ENCODE measurements at regions not wholly inside any gene's neighbourhood (a gene's known extent, or its start where the extent isn't known, plus 50 kb on each side); places are given as distances from the start of the nearest gene placed in this dataset.

DNA sequence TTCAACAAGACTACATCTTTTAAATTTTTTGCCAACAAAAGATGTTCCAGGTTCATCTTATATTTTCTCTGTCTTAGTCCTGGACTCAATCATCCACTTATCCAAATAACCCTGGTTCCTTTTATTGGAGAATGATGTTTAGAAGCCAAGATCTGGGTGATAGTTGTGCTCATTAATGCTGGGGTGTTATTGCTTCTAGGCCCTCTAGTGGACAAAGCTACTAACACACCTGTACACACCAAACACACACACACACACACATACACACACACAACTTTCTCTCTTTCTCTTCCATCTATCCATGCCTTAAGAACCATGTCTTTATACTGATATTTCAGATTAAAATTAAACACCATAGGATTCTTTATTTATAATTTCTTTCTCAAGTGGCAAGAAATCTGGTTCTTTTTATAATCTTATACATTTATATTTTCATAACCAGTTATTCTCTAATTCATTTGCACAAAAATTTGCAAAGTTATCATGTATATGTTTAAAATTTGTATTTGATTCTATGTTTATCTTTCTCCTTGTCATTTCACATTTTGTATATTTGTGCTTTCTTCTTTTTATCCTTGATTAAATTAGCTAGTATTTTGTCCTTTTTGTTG, 179.1 kb upstream of the SMIM23 start:
- no peak for DNase-seq

DNA sequence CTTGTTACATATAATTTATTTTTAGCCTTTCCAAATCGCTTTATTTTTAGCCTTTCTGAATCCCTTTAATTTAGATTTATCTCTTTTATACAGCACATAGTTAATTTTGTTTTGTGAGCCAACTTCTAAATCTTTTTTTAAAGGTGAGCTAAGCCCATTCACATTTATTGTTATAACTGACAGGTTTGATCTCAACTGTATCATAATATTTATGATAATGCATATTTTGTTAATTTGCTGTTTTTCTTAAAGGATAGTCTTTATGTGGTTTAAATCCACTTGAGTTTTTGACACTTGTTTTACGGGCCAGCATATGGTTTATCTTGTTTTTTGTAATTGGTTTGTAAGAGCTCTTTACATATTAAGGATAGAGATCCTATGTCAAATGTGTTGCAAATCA, 177.8 kb upstream of the SMIM23 start:
- no peak for DNase-seq

DNA sequence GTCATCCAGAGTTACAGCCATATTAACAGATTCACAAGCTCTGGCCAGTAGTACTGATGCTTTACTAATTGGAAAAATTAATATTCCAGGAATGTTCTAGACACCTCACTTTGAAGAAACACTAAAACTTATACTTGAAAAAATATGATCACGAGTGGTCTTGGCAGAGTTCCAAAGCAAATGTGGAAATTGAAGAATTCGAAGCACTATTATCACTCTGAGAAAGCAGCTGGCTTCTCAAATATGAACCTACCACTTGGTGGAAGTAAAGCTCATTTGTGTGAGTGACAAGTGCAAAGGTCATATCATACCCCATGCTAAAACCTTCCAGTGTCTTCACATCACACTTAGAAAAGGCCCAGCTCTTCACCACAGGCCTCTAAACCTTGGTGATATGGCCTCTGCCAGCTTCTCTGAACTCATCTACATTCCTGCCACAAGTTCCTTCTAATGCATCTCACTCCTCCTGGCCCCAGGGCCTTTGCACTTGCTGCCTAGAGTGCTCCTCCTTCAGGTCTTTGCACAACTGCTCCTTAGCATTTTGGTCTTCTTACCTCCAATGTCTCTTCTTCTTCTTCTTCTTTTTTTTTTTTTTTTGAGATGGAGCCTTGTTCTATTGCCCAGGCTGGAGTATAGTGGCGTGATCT, 175.7 kb upstream of the SMIM23 start:
- DNase-seq: no peak

DNA sequence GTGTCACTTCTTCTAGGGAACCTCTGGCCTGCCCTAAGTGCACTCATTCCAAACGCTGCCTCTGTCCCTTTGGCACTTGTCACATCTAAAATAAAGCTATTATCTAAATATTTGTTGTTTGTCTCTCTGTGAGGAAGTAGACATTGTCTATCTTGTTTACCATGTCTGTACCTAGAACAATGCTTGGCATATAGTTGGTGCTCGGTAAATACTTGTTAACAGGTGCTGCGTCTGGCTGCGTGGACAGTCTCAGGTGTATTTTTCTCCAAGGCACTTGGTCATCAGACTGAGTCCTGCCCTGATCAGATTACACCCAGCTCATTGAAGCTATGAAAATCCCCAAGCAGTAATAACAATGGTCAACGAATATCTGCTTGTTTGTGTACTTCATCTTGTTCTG, 174.9 kb upstream of the SMIM23 start:
- no peak for DNase-seq

DNA sequence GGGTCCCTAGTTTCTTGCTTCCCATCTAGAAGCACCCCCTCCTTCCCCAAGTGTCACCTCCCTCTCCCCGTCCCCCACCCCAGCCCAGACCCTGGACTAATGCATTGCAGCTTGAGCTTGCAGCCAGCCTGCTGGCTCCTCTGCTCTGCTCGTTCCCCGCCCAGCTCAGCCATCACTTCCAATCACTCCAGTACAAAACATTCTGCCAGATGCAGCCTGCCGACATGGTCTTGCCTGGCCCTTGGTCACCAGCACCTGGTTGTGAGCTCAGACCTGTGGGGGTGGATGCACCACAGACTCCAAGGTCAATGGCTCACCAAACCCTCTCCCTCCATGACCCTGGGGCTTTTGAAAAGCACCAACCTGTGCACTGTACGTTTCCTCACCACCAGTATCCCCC, 172.9 kb upstream of the SMIM23 start:
- DNase-seq: no peak

DNA sequence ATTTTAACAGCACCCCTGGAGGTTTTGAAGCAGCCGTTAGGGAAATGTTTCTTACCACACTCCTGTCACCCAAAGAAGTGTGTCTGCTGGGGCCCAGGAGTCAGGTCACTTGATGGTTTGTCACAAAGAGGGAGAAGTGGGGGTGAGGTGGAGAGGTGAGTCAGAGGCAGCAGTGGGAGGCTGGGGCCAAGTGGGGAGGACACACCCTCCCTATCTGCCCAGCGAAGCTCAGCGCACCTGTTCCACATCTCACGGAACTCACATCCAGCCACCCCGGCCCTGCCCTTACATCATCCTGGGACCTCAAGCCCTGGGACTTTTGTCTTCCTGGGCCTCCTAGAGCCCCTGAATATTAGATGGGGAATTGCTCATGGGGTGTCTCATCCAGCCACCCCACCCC, 171.1 kb upstream of the SMIM23 start:
- DNase-seq: no peak

DNA sequence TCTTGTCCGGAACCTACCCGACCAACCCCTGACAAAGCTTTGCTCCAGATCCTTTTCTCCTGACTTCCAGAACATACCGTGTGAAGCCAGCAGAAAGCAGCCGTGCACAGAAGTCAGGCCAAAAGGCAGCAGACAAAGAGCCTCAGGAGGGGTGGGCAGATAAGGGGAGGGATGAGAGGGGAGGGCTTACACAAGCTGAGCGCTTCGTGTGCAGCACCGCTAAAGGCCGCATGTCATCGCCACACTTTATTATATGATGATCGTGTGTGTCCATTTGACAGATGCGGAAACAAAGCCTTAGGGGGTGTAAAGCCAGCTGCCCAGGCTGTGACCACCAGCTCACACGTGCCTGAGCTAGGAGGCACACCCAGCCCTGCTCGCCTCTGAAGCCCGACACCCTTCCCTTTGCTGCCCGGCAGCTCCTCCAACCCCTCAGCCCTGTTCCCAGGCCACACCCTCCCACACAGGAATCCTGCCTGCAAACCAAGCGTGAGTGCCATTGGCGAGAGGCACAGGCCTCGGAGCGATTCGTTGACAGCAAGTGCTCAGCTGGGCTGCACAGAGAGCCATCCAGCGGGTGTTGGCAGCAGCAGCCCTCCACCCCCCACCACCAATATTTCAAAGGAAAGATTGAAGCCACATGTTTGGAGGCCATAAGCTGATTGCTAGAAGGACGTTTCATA, 170.5 kb upstream of the SMIM23 start:
- no peak for DNase-seq

DNA sequence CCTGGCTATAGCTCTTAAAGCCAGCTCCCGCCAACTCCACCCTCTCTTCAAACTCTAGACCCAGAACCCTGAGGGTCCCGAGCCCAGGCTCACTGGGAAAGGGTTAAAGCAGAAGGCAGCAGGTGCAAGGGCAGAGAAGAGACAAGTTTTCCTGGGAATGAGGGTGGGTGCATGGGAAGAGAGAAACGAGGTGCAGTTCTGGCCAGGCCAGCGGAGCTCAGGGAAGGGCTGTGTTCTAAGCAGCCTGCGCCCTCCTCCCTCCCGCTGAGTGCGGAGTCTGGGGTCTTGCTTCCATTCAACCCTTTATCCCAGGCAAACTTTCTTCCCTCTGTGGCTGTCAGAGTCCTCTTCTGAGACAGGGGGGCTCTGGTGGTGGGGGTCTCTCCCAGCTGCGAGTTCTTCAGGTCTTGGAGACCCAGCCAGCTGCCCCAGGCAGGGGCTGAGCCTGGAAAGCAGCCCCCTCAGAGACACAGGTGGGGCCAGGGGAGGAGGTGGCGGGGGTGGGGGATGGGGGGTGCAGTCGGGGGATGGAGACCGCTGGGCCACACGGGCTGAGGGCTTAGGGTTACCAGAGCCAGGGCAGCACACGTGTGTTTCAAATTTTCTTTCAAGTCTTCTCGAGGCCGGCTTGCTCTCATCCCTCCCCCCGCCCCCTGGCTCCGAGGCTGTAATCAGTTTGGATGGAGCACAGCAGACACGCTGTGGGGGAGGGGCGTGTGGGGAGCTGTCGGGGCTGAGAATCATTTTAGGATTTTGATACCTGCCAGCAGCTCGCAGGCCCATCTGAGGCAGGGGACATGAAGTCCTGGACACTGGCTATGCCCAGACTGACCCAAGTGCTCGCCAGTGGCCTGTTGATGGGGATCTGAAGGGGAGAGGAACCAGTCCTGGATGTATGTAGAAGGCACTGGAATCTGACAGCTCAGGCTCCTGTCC, 169.6 kb upstream of the SMIM23 start:
- no peak for DNase-seq

DNA sequence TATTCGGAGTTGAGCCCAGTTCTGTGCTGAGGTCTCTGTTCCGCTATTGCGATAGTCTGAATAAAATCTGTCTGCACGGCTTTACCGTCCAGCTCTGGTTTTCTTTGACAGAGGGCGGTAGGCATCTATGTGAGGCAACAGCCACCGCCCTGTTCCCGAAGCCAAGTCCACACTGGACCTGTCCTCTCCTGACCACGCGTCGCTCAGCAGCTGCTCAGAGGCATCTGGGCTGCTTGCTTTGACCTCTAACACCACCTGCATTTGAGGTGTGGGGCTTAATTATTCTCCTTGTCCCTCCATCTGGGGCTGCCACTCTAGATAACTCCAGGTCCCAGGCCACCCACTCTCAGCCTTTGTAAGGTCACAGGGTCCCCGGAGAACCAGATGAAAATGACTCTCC, 168.4 kb upstream of the SMIM23 start:
- no peak for DNase-seq

DNA sequence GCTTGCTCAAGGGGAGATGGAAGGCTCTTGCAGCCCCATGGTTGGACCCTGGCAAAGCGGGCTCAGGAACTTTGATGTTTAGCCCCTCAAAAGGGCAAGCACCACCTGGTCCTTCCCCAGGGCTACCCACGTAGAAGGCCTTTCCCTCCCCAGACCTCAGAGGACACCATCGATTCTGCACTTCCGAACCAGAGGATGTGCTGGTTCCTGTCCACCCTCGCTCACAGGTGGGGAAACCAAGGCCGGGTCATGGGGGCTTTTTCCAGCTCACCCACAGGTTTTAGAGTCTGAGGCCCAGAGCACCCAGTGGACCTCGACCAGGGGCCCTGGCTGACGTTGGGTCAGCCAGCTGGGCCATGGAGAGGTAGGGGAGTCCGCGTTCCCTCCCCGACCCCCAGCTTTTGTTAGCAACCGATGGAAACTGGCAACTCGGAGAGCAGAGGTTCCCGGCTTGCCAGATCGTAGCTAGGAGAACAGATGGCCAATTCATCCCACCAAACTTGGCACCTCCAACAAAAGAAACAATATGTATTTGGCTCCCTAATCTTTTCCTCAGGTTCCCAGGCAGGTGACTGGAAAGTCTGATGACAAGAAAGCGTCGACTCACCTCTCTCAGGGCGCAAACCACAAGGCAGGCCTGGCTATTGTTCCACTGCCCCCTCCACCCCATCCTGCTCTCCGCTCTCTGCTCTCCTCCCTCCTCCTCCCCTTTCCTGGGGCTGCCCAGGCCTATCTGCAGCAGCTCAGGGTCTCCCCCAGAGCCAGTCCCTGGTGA, 167.6 kb upstream of the SMIM23 start:
- no peak for DNase-seq

DNA sequence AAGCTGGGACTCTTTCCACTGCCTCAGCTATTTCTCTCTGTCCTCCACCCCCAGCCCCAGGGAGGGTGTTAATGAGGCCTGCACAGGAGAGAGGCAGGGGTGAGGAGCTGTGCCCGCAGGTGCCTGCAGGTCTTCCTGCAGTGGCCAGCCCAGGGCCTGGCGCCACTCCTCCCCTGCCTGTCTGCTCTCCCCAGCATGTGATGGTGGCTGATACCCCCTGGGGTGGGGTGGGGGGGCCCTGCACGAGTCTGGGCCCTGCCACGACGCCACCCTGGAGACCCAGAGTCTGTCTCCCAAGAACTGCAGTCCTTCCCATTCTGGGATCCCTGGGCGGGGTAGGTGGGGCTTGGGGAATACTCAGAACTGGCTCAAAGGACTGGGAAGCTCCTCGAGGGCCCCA, 166.4 kb upstream of the SMIM23 start:
- no peak for DNase-seq

DNA sequence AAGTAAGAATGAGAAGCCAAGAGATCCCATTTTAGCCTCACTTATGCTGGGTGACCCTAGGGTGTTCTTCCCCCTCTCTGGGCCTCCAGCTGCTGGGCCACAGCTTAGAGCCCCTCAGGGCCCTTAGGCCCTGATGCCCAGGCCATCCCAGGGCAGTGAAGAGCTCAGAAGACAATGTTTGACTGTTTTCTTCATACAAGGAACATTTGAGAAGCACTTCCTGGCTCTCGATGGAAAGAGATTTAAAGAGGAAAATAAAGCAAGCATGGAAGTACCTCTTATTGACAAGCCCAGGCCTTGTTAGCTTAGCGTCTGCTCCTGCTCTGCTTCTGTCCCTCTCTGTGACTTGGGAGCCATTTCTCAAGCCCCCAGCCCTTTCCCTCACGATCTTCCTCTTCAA, 165.9 kb upstream of the SMIM23 start:
- DNase-seq: no peak

DNA sequence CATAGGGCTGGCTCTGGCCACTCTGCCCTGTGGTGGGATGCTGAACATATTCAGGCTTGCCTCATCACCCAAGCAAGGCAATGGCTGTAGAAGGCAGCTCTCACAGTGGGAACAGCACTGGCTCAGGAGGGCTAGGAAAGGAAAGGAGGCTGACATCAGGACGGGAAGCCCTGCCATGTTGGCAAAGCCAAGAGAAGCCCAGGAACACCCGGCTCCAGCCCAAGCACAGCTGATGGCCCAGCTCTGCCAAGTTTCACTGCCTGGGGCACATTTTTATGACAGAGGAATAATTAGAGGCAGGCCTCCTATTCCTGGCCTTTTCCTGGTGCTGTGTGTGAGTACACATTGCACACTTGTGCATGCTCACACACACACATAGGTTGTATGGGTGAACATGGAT, 163.6 kb upstream of the SMIM23 start:
- DNase-seq: no peak

DNA sequence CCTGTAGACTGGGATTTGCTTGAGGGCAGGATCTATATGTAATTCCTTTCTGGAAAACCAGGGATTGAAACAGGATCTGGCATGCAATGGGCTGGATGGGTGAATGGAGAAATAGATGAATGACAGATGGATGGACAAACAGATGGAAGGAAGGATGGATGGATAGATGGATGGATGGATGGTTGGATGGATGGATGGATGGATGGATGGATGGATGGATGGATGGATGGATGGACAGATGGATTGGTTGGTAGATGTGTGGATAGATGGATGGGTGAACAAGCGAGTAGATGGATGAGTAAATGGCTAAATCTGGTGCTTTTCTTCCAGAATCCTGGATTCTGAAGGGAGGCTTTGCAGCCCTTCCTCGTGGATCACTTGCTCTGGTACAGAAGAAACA, 162.5 kb upstream of the SMIM23 start:
- DNase-seq: no peak

DNA sequence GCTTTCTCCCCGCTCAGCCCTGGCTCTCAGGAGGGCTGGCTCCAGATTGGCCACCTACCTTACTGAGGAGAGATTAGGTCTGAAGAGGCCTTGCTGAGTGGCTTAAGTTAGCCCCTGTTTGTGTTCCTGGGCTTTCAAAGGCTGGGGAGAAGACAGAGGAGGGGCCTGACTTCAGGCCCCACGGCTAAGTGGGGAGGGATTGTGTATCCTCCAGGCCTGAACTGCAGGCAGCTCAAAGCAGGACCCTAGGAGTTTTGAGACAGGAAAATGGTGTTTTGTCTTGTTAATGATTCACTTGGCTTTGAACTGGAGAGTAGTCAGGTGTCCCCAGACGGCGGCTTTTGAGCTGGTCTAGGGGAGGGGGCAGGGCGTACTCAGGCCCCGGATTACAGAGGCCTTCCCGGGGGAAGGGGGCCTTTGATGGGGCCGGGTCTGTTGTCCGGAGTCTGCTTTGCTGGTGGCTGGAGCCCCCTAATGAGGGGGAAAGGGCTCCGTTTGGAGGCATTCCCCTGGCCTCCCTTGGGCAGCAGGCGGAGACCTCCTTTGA, 162.0 kb upstream of the SMIM23 start:
- DNase-seq: no peak

DNA sequence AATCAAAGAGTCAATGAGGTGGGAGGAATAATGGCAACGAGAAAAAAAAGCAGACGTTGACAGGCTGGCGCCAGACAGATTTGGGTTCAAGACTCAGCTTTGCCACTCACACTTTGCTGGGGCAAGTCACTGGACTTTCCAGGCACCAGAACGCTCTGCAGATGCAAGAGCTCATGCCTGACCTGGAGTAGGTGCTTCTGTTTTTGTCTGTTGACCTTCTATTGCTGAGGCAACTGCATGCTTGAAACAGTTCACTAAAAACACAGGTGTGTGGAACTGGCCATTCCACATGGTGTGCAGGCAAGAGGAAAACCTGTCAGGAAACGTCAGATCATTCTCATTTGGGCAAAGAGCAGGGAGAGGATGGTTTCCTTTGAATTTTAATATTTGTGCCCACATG, 161.2 kb upstream of the SMIM23 start:
- DNase-seq: no peak

DNA sequence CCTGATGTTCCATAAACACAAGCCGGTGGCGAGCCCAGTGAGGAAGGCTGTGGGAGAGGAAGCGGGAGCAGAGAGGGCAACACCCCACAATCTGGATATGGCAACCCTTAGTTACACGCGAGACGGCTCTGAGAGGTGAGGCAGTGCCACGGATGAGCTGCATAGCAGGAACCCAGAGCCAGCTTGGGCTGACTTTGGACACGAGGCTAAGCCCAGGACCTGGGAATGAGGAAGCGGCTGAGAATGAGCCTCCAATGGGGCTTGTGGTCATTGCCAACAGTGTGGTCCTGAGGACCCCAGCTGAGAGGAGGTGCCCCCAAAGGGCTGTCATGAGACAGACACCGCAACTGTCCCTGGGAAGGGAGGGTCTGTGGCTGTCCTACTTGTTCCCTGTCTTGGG, 160.0 kb upstream of the SMIM23 start:
- DNase-seq: no peak

DNA sequence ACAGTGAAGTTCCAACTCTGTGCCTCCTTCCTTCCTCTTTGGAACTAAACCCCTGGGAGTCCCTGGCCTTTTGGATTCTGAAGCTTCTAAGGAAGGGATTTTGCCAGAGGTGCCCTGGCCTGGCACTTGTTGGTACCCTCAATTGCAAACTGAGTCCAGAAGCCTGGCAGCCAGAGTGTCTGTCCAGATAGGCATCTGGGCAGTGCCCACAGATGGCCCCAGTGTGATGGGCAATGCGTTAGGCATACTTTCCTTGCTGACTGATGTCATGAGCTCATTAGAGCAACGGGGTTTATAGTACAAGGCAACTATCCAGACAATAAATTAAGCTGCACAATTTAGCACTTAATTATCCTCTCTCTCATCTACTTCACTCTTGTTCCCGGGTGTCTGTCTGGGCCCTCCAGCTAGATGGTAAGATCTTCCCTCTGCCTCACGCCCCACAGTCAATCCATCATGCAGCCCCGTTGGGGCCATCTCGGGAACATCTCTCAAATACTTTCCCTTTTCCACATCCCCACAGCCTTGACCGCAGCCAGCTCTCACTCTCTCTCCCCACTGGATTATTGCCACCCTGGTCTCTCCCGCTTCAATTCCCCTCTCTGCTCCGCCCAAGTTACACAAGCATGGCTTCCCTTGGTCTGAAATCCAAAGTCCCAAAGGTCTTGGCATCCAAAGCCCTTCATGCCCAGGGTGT, 157.5 kb upstream of the SMIM23 start:
- peak; percentile 51 for DNase-seq

DNA sequence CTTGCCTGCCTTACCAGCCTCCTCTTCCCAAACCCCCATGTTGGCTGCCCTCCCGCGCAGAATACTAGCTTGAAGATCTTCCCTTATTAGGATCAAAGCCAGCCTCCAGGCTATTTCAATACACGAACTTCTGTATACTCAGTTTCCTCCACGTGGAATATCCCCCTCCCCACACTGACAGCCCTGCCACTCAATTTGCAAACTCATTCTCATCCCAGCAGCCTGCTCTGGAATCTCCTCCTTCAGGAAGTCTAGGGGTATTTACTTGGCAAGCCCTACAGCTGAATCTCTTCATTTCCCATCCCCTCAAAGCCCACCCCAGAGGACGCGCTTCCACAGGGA, 157.0 kb upstream of the SMIM23 start:
- no peak for DNase-seq

DNA sequence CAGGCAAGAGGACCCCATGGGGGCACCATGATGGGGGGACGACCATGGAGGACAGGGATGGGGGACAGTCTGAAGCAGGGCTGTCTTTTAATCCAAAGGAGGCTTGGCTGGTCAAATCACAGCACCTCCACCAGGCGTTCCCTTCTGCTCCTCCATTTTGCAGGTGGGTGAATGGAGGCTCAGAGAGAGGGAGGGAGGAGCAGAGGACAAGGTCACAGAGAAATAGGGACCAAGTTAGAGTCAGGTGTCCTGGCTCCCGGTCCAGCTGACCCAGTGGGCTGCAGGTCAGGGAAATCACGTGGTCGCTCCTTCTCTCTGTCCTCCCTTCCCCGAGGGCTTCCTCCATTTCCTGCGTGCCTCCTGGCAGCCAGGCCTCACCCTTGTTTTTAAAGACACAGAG, 156.4 kb upstream of the SMIM23 start:
- no peak for DNase-seq

DNA sequence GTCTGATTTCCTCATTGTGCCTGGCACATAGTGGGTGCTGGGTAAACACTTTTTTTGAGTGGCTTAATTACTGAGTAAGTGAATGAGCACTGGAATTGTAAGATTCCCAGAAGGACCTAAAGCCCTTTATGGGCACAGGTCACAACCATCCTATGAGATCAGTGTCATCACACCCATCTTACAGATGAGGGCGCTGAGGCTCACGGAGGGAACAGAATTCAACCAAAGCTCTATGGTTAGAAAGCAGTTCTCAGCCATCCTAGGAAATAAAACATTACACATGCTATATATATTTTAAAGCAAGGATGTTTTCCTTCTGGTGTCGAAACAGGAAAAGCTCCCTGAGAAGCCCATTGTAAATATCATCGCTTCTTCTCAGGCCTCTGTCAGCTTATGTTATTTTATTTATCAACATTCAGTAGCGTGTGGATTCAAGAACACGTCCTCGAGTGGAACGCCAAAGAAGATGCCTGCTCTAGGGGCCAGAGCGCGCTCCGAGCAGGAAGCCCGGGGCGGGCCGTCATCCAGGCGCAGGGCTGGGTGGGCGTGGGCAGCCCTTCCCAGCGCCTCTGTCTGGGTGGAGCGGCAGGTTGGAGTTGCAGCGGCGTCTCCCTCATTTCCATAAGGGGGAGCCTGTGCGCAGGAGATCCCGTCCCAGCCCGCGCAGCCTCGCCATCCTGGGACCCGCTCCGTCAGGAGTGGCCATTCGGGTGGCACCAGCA, 155.8 kb upstream of the SMIM23 start:
- DNase-seq: peak; percentile 56

Data from fibroblast of skin of abdomen (primary cell).